ENCODE measurements at regions not wholly inside any gene's neighbourhood (a gene's known extent, or its start where the extent isn't known, plus 50 kb on each side); places are given as distances from the start of the nearest gene placed in this dataset.

DNA sequence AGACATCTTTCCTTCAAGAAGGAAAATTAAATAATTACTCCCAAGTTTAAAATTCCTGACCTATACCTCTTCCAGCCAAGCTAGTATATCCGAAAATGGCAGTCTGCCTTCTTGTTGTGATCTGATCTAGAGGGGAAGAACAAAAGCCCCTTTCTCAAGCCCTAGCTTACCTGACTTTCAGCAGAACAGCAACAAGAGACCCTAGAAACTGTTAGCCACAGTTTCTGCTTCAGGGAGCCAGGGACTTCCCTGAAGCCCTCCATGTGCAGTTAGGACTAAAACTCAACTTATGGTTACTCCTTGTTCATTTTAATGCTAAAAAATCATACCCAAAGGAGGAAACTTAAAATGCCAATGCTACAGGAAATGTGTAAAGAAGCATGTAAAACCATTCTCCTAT, 366.7 kb upstream of the CTNND2 start:
- TF ChIP-seq, protein P1, sequence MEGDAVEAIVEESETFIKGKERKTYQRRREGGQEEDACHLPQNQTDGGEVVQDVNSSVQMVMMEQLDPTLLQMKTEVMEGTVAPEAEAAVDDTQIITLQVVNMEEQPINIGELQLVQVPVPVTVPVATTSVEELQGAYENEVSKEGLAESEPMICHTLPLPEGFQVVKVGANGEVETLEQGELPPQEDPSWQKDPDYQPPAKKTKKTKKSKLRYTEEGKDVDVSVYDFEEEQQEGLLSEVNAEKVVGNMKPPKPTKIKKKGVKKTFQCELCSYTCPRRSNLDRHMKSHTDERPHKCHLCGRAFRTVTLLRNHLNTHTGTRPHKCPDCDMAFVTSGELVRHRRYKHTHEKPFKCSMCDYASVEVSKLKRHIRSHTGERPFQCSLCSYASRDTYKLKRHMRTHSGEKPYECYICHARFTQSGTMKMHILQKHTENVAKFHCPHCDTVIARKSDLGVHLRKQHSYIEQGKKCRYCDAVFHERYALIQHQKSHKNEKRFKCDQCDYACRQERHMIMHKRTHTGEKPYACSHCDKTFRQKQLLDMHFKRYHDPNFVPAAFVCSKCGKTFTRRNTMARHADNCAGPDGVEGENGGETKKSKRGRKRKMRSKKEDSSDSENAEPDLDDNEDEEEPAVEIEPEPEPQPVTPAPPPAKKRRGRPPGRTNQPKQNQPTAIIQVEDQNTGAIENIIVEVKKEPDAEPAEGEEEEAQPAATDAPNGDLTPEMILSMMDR (IDR thresholded peaks at IDR 0.05): no peak
- no peak for TF ChIP-seq POLR2A (IDR thresholded peaks at IDR 0.05)
- TF ChIP-seq EP300 (IDR thresholded peaks at IDR 0.05): no peak
- TF ChIP-seq POLR2AphosphoS5 (IDR thresholded peaks at IDR 0.05): no peak
